GM21390 (cell line): ENCODE measurements at regions not wholly inside any gene's neighbourhood (a gene's known extent, or its start where the extent isn't known, plus 50 kb on each side); places are given as distances from the start of the nearest gene placed in this dataset.
A peak's percentile ranks its signal among the peaks of the same experiment; 100 is the strongest.
"Not testable (repeated sequence)": the region's sequence is repeated elsewhere in the genome, so short reads cannot be mapped to it uniquely, and the experiment has no call there.

Experiments used
- ATAC-seq: cut with Tn5 transposase; IDR thresholded peaks from one replicate; pipeline ENCODE4 v1.9.1; 2021; ENCODE audit not compliant: unreplicated experiment

GRCh38 chr3:193946945-193947344 lies 189.0 kb upstream of the HES1 start:
- no peak for ATAC-seq

GRCh38 chr3:193947596-193947995 lies 188.4 kb upstream of the HES1 start:
- no peak for ATAC-seq

- no peak for ATAC-seq
These were observed 187.5 kb upstream of the HES1 start for GRCh38 chr3:193948459-193948858.

- ATAC-seq: no peak
These were observed 184.1 kb upstream of the HES1 start for GRCh38 chr3:193951859-193952258.

GRCh38 chr3:193954752-193955151 lies 181.2 kb upstream of the HES1 start:
- no peak for ATAC-seq

GRCh38 chr3:193955719-193956118 lies 180.2 kb upstream of the HES1 start:
- ATAC-seq: no peak

GRCh38 chr3:193959861-193960260 lies 176.1 kb upstream of the HES1 start:
- ATAC-seq: no peak

- no peak for ATAC-seq
These were observed 175.3 kb upstream of the HES1 start for GRCh38 chr3:193960487-193961274.

- no peak for ATAC-seq
These were observed 172.8 kb upstream of the HES1 start for GRCh38 chr3:193962986-193963685.

GRCh38 chr3:193963808-193964516 lies 172.0 kb upstream of the HES1 start:
- ATAC-seq: peak; percentile 84

GRCh38 chr3:193964517-193964880 lies 171.4 kb upstream of the HES1 start:
- ATAC-seq: no peak

GRCh38 chr3:193968380-193968974 lies 167.5 kb upstream of the HES1 start:
- no peak for ATAC-seq

- ATAC-seq: not testable (repeated sequence)
These were observed 165.7 kb upstream of the HES1 start for GRCh38 chr3:193970131-193970772.

- ATAC-seq: peak; percentile 45
These were observed 165.2 kb upstream of the HES1 start for GRCh38 chr3:193970773-193971206.

GRCh38 chr3:193971261-193971751 lies 164.6 kb upstream of the HES1 start:
- ATAC-seq: peak; percentile 60

- no peak for ATAC-seq
These were observed 164.0 kb upstream of the HES1 start for GRCh38 chr3:193971966-193972365.

- no peak for ATAC-seq
These were observed 163.1 kb upstream of the HES1 start for GRCh38 chr3:193972832-193973231.

- ATAC-seq: no peak
These were observed 161.7 kb upstream of the HES1 start for GRCh38 chr3:193974191-193974652.

GRCh38 chr3:193974671-193975535 lies 161.0 kb upstream of the HES1 start:
- no peak for ATAC-seq

- no peak for ATAC-seq
These were observed 158.3 kb upstream of the HES1 start for GRCh38 chr3:193977622-193978021.
